ENCODE measurements at regions not wholly inside any gene's neighbourhood (a gene's known extent, or its start where the extent isn't known, plus 50 kb on each side); places are given as distances from the start of the nearest gene placed in this dataset.

GRCh38 chr4:175394208-175394607 is 417.9 kb downstream of the GPM6A start:
- Histone ChIP-seq H3K79me2 (ENCODE audit: control insufficient read depth in 1 of 2, insufficient read depth in 2 of 2, low read length in 2 of 2) (no peaks in the 10 kb centered on the region), H2BK12ac (ENCODE audit: low read depth, low read length) (no peak overlapping the region), H2BK15ac (ENCODE audit: low read length) (no peak overlapping the region), H4K91ac (replicated peaks; ENCODE audit: insufficient read length, low read length) (no peak overlapping the region), H3K4me3 (ENCODE audit: extremely low read depth in 1 of 4, insufficient read depth in 2 of 4, low read depth in 3 of 4, low read length in 4 of 4) (no peak overlapping the region), H3K27me3 (replicated peaks in 1 of 4; ENCODE audit: control insufficient read depth in 3 of 4, extremely low read depth in 1 of 4, insufficient read depth in 3 of 4, low read length in 3 of 4) (no peaks in the 10 kb centered on the region), H3K79me1 (ENCODE audit: low read depth, low read length) (no peaks in the 10 kb centered on the region), H3K14ac (ENCODE audit: insufficient read length) (no peak overlapping the region), H3K56ac (replicated peaks; ENCODE audit: insufficient read length, low read depth, low read length) (no peak overlapping the region), H4K20me1 (replicated peaks in 1 of 2; ENCODE audit: control insufficient read depth in 1 of 2, insufficient read depth in 2 of 2, low read length in 2 of 2) (no peaks in the 10 kb centered on the region), H2BK5ac (ENCODE audit: low read depth, low read length) (no peak overlapping the region), H3K4me2 (ENCODE audit: insufficient read depth in 1 of 2, low read depth in 2 of 2, low read length in 2 of 2) (no peak overlapping the region), H3K18ac (ENCODE audit: extremely low read depth, low read length) (no peak overlapping the region), H3K23ac (ENCODE audit: insufficient read length) (no peak overlapping the region), H3K27ac (ENCODE audit: low read depth, low read length) (no peak overlapping the region), H3K4ac (replicated peaks; ENCODE audit: insufficient read length, low read depth, low read length) (no peak overlapping the region), H4K8ac (ENCODE audit: extremely low read depth, insufficient read depth, low read length) (no peak overlapping the region), H3K36me3 (ENCODE audit: control insufficient read depth in 2 of 4, insufficient read depth in 4 of 4, low read length in 3 of 4) (no peaks in the 10 kb centered on the region), H3K9ac (replicated peaks in 1 of 4; ENCODE audit: extremely low read depth in 1 of 4, low read depth in 3 of 4, low read length in 3 of 4) (no peak overlapping the region), H3K9me3 (ENCODE audit: insufficient read depth in 2 of 2, low read depth in 1 of 2, low read length in 1 of 2) (no peaks in the 10 kb centered on the region), H3K4me1 (replicated peaks in 1 of 4; ENCODE audit: control insufficient read depth in 3 of 4, insufficient read depth in 4 of 4, low read length in 3 of 4) (no peaks in the 10 kb centered on the region), H2BK120ac (replicated peaks; ENCODE audit: low read depth, low read length) (no peak overlapping the region), H2AFZ (ENCODE audit: low read length) (no peak overlapping the region), H2AK5ac (ENCODE audit: low read depth, low read length) (no peak overlapping the region), H3K23me2 (ENCODE audit: low read depth, low read length) (no peaks in the 10 kb centered on the region), H4K5ac (ENCODE audit: insufficient read length, low read depth, low read length) (no peak overlapping the region), H2BK20ac (ENCODE audit: low read length) (no peak overlapping the region)
- CTCF ChIA-PET (ENCODE audit: partially characterized antibody), result interaction anchor here (1.0 kb wide), 1 partner anchor 9 kb away, joined by 3 read pairs; no protein-coding TSS in a partner anchor
- no peak for TF ChIP-seq TBP (IDR thresholded peaks at IDR 0.05; ENCODE audit: low read depth, low read length)
- TF ChIP-seq YY1 (IDR thresholded peaks at IDR 0.05; ENCODE audit: low read depth, low read length), result no peak
- TF ChIP-seq FOSL1 (IDR thresholded peaks at IDR 0.05; ENCODE audit: insufficient read depth, low read depth, low read length), result no peak
- no peak for TF ChIP-seq BACH1 (IDR thresholded peaks at IDR 0.05; ENCODE audit: low read length)
- no peak for TF ChIP-seq CBX5 (IDR thresholded peaks at IDR 0.05; ENCODE audit: low read depth, low read length)
- TF ChIP-seq HDAC2 (IDR thresholded peaks at IDR 0.05; ENCODE audit: borderline replicate concordance in 1 of 2, low read depth in 2 of 2, low read length in 2 of 2), result no peak
- no peak for TF ChIP-seq SP2 (IDR thresholded peaks at IDR 0.05; ENCODE audit: low read length)
- no peak for TF ChIP-seq EP300 (IDR thresholded peaks at IDR 0.05; ENCODE audit: borderline replicate concordance in 1 of 2, low read depth in 2 of 2, low read length in 2 of 2)
- TF ChIP-seq GTF2F1 (IDR thresholded peaks at IDR 0.05; ENCODE audit: borderline replicate concordance, low read depth, low read length), result no peak
- TF ChIP-seq NRF1 (IDR thresholded peaks at IDR 0.05; ENCODE audit: low read depth, low read length), result no peak
- no peak for TF ChIP-seq TEAD4 (IDR thresholded peaks at IDR 0.05; ENCODE audit: low read depth, low read length)
- no peak for TF ChIP-seq SRF (IDR thresholded peaks at IDR 0.05; ENCODE audit: low read depth, low read length)
- no peak for TF ChIP-seq RAD21 (IDR thresholded peaks at IDR 0.05 in 1 of 2, conservative IDR thresholded peaks at IDR 0.05 in 1 of 2; ENCODE audit: low read depth in 2 of 2, low read length in 2 of 2)
- TF ChIP-seq, protein P1, sequence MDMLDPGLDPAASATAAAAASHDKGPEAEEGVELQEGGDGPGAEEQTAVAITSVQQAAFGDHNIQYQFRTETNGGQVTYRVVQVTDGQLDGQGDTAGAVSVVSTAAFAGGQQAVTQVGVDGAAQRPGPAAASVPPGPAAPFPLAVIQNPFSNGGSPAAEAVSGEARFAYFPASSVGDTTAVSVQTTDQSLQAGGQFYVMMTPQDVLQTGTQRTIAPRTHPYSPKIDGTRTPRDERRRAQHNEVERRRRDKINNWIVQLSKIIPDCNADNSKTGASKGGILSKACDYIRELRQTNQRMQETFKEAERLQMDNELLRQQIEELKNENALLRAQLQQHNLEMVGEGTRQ (IDR thresholded peaks at IDR 0.05; ENCODE audit: low read length), result no peak
- POLR2A ChIA-PET (ENCODE audit: partially characterized antibody), result no interaction called here
- FAIRE-seq (no peak), DNase-seq (ENCODE audit: low read depth in 1 of 2, low spot score in 2 of 2) (no peak)

Measured in H1 (cell line).